Stimulated activated naive CD8-positive, alpha-beta T cell treated with anti-CD3 and anti-CD28 coated beads, Interleukin-15, amount 100 ng/mL, for 72 hours (primary cell): ENCODE measurements at regions not wholly inside any gene's neighbourhood (a gene's known extent, or its start where the extent isn't known, plus 50 kb on each side); places are given as distances from the start of the nearest gene placed in this dataset.
A peak's percentile ranks its signal among the peaks of the same experiment; 100 is the strongest.

Experiments used
- ATAC-seq: fragments of 150-1000 bp; cut with Tn5 transposase; 2 replicates; pipeline ENCODE4 v1.10.0; 2021; ENCODE audit warnings: mild to moderate bottlenecking, moderate library complexity
- DNase-seq, 2 donors: peaks; one replicate each; pipeline ENCODE4 v3.0.0; 2021 to 2022
- H3K27ac Mint-ChIP-seq, 2 donors: one replicate each; pipeline ENCODE4 v1.8.0; 2022; ENCODE audit warnings: mild to moderate bottlenecking in 2 of 2, mixed read lengths in 2 of 2, moderate library complexity in 2 of 2
- H3K27me3 Mint-ChIP-seq: one replicate; pipeline ENCODE4 v1.8.0; 2022; ENCODE audit warnings: mixed read lengths
- H3K4me1 Mint-ChIP-seq: one replicate; pipeline ENCODE4 v1.8.0; 2022; ENCODE audit warnings: mild to moderate bottlenecking, mixed read lengths
- H3K4me3 Mint-ChIP-seq, 2 donors: one replicate each; pipeline ENCODE4 v1.8.0; 2022; ENCODE audit warnings: mild to moderate bottlenecking in 2 of 2, mixed read lengths in 2 of 2, moderate library complexity in 1 of 2
- H3K9me3 Mint-ChIP-seq, 2 donors: one replicate each; pipeline ENCODE4 v1.8.0; 2022; ENCODE audit warnings: mixed read lengths in 2 of 2

DNA sequence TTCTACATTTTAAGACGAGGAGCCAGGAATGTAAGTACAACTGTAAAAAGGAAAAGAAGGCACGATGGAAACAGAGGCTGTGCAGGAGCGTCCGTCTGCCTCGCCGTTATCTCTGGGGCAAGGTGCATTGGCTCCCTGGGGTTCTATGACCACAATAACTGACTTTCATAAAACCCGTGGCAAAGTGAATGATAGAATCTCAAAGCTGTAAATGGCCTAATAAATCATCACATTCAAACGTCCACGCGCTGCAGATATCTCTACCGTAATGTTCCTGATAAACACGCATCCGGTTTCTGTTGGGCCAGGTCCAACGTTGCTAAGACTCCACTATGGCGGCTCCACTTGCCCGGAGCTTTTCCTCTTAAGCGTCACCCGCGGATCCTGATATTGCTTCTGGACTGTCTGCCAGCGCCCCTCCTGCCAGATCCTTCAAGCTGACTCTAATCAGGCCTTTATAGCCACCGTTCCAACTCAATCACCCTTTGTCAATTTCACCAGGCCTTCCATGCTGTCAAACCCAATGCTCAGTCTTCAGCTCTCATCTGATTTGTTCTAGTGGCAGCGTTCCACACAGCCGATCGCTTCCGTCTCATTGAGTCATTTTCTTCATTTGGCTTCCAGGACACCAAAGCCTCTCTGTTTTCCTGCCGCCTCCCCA is 265.6 kb upstream of the FOXK1 start:
- H3K27me3 Mint-ChIP-seq, result no peaks in the 10 kb centered on the region
- peaks cover 7 to 14% of the 10 kb centered on the region in 2 donors for H3K9me3 Mint-ChIP-seq
- no peak overlapping the region for H3K27ac Mint-ChIP-seq
- H3K4me1 Mint-ChIP-seq, result no peaks in the 10 kb centered on the region
- peak overlapping the region; percentile 17 to 37 for H3K4me3 Mint-ChIP-seq
- no peak for ATAC-seq
- no peak for DNase-seq

GRCh38 chr7:4428526-4428925 is 253.6 kb upstream of the FOXK1 start:
- H3K27ac Mint-ChIP-seq, result no peak overlapping the region
- DNase-seq (no peak), ATAC-seq (no peak)
- H3K9me3 Mint-ChIP-seq, result peaks cover 5 to 15% of the 10 kb centered on the region in 2 donors
- peaks cover 25% of the 10 kb centered on the region for H3K27me3 Mint-ChIP-seq
- no peak overlapping the region for H3K4me3 Mint-ChIP-seq
- no peaks in the 10 kb centered on the region for H3K4me1 Mint-ChIP-seq

DNA sequence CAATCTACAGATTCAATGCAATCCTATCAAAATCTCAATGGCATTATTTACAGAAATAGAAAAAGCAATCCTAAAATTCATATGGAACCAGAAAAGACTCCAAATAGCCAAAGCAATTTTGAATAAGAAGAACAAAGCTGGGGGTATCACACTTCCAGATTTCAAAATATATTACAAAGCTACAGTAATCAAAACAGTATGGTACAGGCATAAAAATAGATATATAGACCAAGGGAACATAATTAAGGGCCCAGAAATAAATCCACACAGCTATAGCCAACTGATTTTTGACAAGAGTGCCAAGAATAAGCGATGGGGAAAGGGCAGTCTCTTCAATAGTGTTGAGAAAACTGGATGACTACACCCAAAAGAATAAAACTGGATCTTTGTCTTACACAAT is 251.9 kb upstream of the FOXK1 start:
- no peak for ATAC-seq

GRCh38 chr7:4434306-4434705 is 247.8 kb upstream of the FOXK1 start:
- peaks cover 0 to 12% of the 10 kb centered on the region in 2 donors for H3K9me3 Mint-ChIP-seq
- ATAC-seq (no peak), DNase-seq (no peak)
- peaks cover 52% of the 10 kb centered on the region for H3K27me3 Mint-ChIP-seq
- H3K27ac Mint-ChIP-seq, result no peak overlapping the region
- no peaks in the 10 kb centered on the region for H3K4me1 Mint-ChIP-seq
- no peak overlapping the region for H3K4me3 Mint-ChIP-seq

More for the DNA sequence above, 251.9 kb upstream of the FOXK1 start:
- Mint-ChIP-seq H3K4me3 (no peak overlapping the region), H3K9me3 (peaks cover 5 to 12% of the 10 kb centered on the region in 2 donors), H3K27me3 (peaks cover 42% of the 10 kb centered on the region), H3K4me1 (no peaks in the 10 kb centered on the region), H3K27ac (no peak overlapping the region)
- no peak for DNase-seq

DNA sequence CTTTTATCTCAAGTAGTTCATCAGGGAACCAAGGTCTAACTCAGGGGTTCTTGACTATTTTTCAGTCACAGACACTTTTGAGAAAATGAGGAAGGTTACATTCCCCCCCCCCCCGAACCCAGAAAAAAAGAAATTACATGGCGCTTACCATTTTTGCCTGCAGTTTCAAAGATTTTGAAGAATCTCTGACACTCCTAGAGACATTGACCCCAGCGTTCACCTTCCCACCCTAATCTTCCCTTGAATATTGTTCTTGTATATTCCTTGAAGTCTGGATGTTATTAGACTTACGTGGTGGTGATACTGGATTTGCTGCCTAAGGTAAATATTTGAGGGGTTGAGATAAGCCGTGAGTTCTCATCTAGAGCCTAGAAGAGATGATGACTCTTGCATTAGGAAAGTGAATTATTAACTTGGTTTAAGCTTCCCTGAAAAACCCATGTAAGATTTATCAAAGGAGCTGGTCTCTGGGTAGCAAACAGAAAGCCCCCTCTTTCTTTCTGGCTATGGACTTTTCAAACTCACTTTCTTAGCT is 245.7 kb upstream of the FOXK1 start:
- no peaks in the 10 kb centered on the region for H3K9me3 Mint-ChIP-seq
- peaks cover 52% of the 10 kb centered on the region for H3K27me3 Mint-ChIP-seq
- ATAC-seq, result no peak
- no peak overlapping the region for H3K27ac Mint-ChIP-seq
- H3K4me1 Mint-ChIP-seq, result no peaks in the 10 kb centered on the region
- no peak for DNase-seq
- no peak overlapping the region for H3K4me3 Mint-ChIP-seq

GRCh38 chr7:4436936-4437335 is 245.2 kb upstream of the FOXK1 start:
- H3K4me1 Mint-ChIP-seq, result no peaks in the 10 kb centered on the region
- DNase-seq, result no peak
- ATAC-seq, result no peak
- H3K27ac Mint-ChIP-seq, result no peak overlapping the region
- H3K9me3 Mint-ChIP-seq, result no peaks in the 10 kb centered on the region
- H3K27me3 Mint-ChIP-seq, result peaks cover 52% of the 10 kb centered on the region
- no peak overlapping the region for H3K4me3 Mint-ChIP-seq

DNA sequence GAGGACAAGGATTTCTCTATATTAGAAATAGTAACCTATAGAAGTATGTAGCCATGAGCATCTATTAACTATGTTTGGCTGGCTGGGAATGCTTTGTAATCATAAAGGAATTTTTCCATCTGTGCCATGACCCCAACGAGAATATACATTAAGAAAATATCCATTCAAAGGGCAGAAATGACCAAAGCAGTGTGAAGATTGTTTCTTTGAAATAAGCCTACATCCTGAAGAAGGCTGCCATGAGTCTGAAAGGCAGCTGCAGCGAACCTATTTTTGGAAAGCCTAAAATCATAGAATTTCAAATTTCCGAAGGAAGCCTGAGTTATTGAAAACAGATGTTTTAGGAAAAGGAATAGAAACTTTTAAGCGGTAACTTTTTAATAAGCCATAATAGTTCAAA is 244.2 kb upstream of the FOXK1 start:
- no peak overlapping the region for H3K4me3 Mint-ChIP-seq
- ATAC-seq (no peak), DNase-seq (no peak)
- no peak overlapping the region for H3K27ac Mint-ChIP-seq
- peaks cover 52% of the 10 kb centered on the region for H3K27me3 Mint-ChIP-seq
- H3K4me1 Mint-ChIP-seq, result no peaks in the 10 kb centered on the region
- no peaks in the 10 kb centered on the region for H3K9me3 Mint-ChIP-seq

DNA sequence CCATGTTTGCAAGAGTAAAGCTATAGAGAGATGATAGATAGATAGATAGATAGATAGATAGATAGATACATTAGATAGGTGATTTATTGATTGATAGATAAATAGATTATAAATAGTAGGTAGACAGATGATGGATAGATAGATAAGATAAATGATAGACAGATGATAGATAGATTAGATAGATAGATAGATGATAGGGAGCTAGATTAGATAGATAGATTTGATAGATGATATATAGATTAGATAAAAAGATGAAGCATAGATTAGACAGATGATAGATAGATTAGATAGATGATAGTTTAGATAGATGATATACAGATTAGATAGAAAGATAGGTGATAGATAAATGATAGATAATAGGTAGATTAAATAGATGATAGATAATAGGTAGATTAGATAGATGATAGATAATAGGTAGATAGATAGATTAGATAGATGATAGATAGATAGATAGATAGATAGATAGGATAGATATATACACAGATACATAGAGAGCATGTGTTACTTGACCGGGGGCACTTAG is 243.3 kb upstream of the FOXK1 start:
- no peak overlapping the region for H3K4me3 Mint-ChIP-seq
- H3K27ac Mint-ChIP-seq, result no peak overlapping the region
- H3K27me3 Mint-ChIP-seq, result peaks cover 44% of the 10 kb centered on the region
- H3K4me1 Mint-ChIP-seq, result no peaks in the 10 kb centered on the region
- DNase-seq (no peak), ATAC-seq (no peak)
- H3K9me3 Mint-ChIP-seq, result no peaks in the 10 kb centered on the region

DNA sequence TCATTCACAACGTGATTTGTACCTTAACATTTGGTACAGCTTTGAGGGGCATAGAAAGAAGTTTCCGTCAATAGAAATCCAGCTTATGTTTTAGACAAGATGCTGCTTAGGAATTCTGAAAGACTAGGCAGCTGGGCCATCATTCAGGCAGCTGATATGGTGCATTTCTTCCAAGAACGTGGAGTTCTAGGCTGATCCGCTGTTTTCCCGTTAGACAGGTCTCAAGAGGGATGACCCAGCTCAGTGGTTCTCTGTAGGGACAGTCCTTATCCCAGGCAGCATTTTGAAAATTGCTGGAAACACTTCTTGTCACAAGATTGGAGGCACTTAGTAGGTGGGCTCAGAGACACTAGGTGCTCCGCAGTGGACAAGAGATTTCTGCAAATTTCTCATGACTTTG is 242.7 kb upstream of the FOXK1 start:
- DNase-seq (no peak), ATAC-seq (no peak)
- Mint-ChIP-seq H3K9me3 (no peaks in the 10 kb centered on the region), H3K4me3 (no peak overlapping the region), H3K27ac (no peak overlapping the region), H3K27me3 (peaks cover 38% of the 10 kb centered on the region), H3K4me1 (no peaks in the 10 kb centered on the region)

DNA sequence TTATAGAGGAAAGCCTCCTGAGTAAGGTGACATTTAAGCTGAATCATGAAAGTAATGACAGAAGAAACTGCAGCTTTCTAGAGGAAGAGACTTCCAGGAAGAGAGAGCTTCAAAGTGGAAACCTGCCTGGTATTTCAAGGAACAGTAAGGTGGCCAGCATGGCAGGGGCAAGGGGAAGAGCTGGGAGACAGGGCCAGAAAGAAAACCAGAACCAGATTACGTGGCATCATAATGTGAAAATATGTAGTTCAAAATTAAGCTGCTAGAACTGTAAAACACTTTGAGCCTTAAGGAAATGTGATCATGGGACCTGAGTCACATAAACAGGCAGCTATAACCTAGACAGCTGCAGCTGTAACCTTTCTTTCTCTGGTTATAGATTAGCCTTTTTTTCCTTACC is 238.0 kb upstream of the FOXK1 start:
- ATAC-seq (no peak), DNase-seq (no peak)
- Mint-ChIP-seq H3K9me3 (peaks cover 3 to 9% of the 10 kb centered on the region in 2 donors), H3K4me3 (no peak overlapping the region), H3K27me3 (peaks cover 10% of the 10 kb centered on the region), H3K4me1 (no peaks in the 10 kb centered on the region), H3K27ac (no peak overlapping the region)

GRCh38 chr7:4445777-4446176 is 236.3 kb upstream of the FOXK1 start:
- peaks cover 10% of the 10 kb centered on the region for H3K27me3 Mint-ChIP-seq
- no peak for DNase-seq
- no peak overlapping the region for H3K27ac Mint-ChIP-seq
- peaks cover 3 to 9% of the 10 kb centered on the region in 2 donors for H3K9me3 Mint-ChIP-seq
- no peak for ATAC-seq
- no peaks in the 10 kb centered on the region for H3K4me1 Mint-ChIP-seq
- no peak overlapping the region for H3K4me3 Mint-ChIP-seq

DNA sequence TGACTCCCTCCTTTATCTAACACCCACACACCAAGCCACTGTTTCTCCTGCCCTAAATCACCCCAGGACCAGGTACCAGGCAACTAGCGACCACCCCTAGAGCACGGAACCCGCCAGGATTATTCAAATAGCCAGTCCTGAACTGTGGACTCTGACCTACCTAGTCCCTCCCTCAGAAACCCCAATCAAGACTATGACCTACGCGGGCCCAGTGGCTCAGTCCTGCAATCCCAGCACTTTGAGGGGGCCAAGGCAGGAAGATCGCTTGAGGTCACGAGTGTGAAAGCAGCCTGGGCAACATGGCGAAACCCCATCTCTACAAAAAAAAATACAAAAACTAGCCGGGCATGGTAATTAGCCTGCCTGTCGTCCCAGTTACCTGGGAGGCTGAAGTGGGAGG is 232.8 kb upstream of the FOXK1 start:
- DNase-seq (no peak), ATAC-seq (no peak)
- H3K27me3 Mint-ChIP-seq, result peaks cover 10% of the 10 kb centered on the region
- no peak overlapping the region for H3K4me3 Mint-ChIP-seq
- H3K9me3 Mint-ChIP-seq, result peaks cover 3 to 9% of the 10 kb centered on the region in 2 donors
- no peaks in the 10 kb centered on the region for H3K4me1 Mint-ChIP-seq
- no peak overlapping the region for H3K27ac Mint-ChIP-seq

DNA sequence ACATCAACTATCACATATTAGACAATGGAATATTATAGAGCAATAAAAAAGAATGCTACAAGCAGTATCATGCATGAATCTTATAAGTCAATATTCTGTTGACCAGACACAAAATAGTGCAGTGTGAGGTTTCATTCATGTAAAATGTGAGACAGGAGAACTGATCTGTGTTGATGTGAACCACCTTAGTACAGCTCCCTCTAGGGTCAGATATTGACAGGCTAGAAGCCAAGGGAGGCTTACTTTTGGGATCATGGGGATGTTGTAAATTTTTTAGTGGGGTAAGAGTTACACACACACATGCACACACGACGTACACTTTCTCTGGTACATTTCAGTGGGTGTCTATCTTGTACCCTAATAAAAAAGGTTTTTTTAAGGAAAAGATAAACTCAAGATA is 231.6 kb upstream of the FOXK1 start:
- H3K27me3 Mint-ChIP-seq, result peaks cover 2% of the 10 kb centered on the region
- H3K9me3 Mint-ChIP-seq, result peaks cover 0 to 2% of the 10 kb centered on the region in 2 donors
- H3K4me3 Mint-ChIP-seq, result no peak overlapping the region
- no peaks in the 10 kb centered on the region for H3K4me1 Mint-ChIP-seq
- no peak for ATAC-seq
- no peak for DNase-seq
- no peak overlapping the region for H3K27ac Mint-ChIP-seq

GRCh38 chr7:4460597-4460996 is 221.5 kb upstream of the FOXK1 start:
- Mint-ChIP-seq H3K4me3 (no peak overlapping the region), H3K4me1 (no peaks in the 10 kb centered on the region), H3K27ac (no peak overlapping the region), H3K9me3 (no peaks in the 10 kb centered on the region), H3K27me3 (no peaks in the 10 kb centered on the region)
- DNase-seq (no peak), ATAC-seq (no peak)

DNA sequence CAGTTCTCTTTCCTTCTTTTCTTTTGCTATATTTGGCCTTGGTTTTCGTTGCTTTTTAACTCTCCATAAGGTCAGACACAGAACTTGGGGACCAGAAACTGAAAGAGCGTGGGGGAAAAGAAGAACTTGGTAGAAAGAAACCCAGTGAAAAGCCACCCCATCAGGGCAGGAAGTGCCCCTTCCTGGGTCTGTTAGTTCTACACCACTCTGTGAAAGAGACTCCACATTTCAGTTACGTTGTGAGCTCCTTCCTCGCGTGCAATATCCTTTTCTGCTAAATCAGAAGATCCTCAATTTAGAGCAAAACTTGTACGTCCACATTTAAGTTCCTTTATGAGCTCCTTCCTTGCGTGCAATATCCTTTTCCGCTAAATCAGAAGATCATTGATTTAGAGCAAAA is 220.6 kb upstream of the FOXK1 start:
- Mint-ChIP-seq H3K27ac (no peak overlapping the region), H3K9me3 (no peaks in the 10 kb centered on the region), H3K4me1 (no peaks in the 10 kb centered on the region), H3K4me3 (no peak overlapping the region), H3K27me3 (no peaks in the 10 kb centered on the region)
- DNase-seq, result no peak
- no peak for ATAC-seq

DNA sequence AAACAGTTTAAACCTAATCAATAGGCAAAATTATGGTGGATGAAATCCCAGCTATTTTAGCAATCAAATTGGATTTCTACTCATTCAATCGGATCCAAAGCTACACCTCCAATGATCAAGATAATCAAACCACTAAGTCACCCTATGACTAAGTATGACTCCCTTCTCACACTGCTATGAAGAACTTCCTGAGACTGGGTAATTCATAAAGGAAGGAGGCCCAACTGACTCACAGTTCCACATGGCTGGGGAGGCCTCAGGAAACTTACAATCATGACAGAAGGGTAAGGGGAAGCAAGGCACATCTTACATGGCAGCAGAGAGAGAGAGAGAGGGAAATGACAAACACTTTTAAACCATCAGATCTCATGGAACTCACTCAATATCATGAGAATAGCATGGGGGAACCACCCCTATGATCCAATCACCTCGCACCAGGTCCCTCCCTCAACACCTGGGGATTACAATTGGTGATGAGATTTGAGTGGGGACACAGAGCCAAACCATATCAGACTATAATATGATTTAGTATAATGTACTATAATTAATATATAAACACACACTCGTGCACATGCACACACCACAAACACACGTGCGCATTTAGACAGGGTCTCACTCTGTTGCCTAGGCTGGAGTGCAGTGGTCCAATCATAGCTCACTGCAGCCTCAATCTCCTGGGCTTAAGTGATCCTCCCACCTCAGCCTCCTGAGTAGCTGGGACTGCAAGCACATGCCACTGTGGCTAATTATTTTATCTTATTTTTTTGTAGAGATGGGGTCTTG is 213.6 kb upstream of the FOXK1 start:
- no peak for ATAC-seq
- Mint-ChIP-seq H3K27me3 (peaks cover 24% of the 10 kb centered on the region), H3K4me3 (no peak overlapping the region), H3K4me1 (no peaks in the 10 kb centered on the region), H3K9me3 (peaks cover 4 to 7% of the 10 kb centered on the region in 2 donors), H3K27ac (no peak overlapping the region)
- DNase-seq, result no peak
